HG02642 (cell line): ENCODE measurements at regions not wholly inside any gene's neighbourhood (a gene's known extent, or its start where the extent isn't known, plus 50 kb on each side); places are given as distances from the start of the nearest gene placed in this dataset.

ENCODE experiments used
- ATAC-seq: cut with Tn5 transposase; IDR thresholded peaks from one replicate; pipeline ENCODE4 v1.9.1; 2021; ENCODE audit warnings: mild to moderate bottlenecking; ENCODE audit not compliant: unreplicated experiment, poor library complexity

DNA sequence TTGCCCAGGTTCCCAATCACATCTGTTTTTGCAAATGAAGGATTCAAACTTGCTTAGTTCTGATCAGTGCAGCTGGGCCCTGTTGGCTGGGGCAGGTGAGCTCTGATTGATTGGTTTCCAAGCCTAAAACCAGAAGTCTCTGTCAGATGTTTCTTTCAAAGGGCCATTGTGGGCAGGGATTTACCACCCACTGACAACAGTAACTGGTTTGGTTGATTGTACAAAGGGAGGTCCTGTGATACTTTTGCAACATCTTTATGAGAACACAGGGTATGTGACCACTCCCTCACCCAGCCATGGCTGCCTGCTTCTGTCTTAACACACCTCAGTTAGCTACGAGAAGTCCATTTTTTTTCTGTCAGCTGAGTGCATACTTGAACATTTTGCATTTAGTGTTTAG, 184.1 kb downstream of the FLRT2 start:
- ATAC-seq: no peak

DNA sequence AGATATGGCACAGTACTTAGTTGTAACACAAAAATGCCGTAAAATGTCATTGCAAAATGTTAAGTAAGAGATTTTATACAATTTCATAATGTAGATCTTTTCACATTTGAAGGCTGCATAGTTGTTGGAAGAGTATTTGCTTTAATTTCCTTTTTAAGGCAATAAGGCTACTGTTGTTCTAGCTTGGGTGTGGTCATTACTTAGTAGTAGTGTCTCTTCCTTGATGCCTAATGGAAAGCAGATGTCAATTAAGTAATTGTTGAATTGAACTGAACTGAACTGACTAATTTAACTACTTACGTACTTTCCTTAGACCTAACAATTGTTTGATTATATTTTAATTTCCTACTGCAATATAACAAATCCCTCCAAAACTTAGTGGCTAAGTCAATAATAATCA, 181.7 kb downstream of the FLRT2 start:
- no peak for ATAC-seq
